Colonic mucosa (tissue), 4 donors: ENCODE measurements at regions not wholly inside any gene's neighbourhood (a gene's known extent, or its start where the extent isn't known, plus 50 kb on each side); places are given as distances from the start of the nearest gene placed in this dataset.

ENCODE experiments used
- DNase-seq: peaks from one replicate; pipeline ENCODE4 v3.0.0-alpha.2; 2020
- H3K27ac ChIP-seq: fragments of 200-600 bp; one replicate; pipeline ENCODE4 v1.8.0; 2021
- H3K27me3 ChIP-seq: fragments of 200-600 bp; one replicate; pipeline ENCODE4 v1.8.0; 2021
- H3K36me3 ChIP-seq: fragments of 200-600 bp; one replicate; pipeline ENCODE4 v1.8.0; 2021
- H3K4me1 ChIP-seq: fragments of 200-600 bp; one replicate; pipeline ENCODE4 v1.8.0; 2021; ENCODE audit warnings: mild to moderate bottlenecking
- H3K4me3 ChIP-seq: fragments of 200-600 bp; one replicate; pipeline ENCODE4 v1.8.0; 2021
- H3K9ac ChIP-seq, 2 donors: one replicate each; pipeline ENCODE4 v1.7.0; 2013; ENCODE audit warnings: control low read depth in 2 of 2, low read depth in 2 of 2, low read length in 2 of 2
- H3K9me3 ChIP-seq: fragments of 200-600 bp; one replicate; pipeline ENCODE4 v1.8.0; 2021
- CTCF ChIP-seq: fragments of 200-600 bp; IDR thresholded peaks from one replicate; pipeline ENCODE4 v1.8.0; 2022; ENCODE audit warnings: antibody characterized with exemption, mild to moderate bottlenecking
- intact Hi-C: fragments of 100-400 bp; cut with DNase I; formaldehyde crosslinking; loops from one replicate; pipeline ENCODE4 v1.14.1; 2022
- donor health status: healthy.
- donor health status: DM: no; HTN: no; CAD: no.
- donor health status: DM: no; HTN: no; CAD: no.

GRCh38 chr10:106107706-106108105, 1056.8 kb downstream of the SORCS1 start:
- H3K27ac ChIP-seq = no peak overlapping the region
- H3K9ac ChIP-seq = no peak overlapping the region
- no peak for DNase-seq
- H3K9me3 ChIP-seq = no peaks in the 10 kb centered on the region
- H3K36me3 ChIP-seq = no peaks in the 10 kb centered on the region
- intact Hi-C loops = no loop called here
- TF ChIP-seq CTCF = no peak
- no peaks in the 10 kb centered on the region for H3K4me1 ChIP-seq
- H3K27me3 ChIP-seq = no peaks in the 10 kb centered on the region
- H3K4me3 ChIP-seq = no peak overlapping the region

- TF ChIP-seq CTCF = no peak
- Histone ChIP-seq H3K36me3 (no peaks in the 10 kb centered on the region), H3K4me1 (no peaks in the 10 kb centered on the region), H3K9me3 (no peaks in the 10 kb centered on the region), H3K9ac (no peak overlapping the region), H3K27me3 (no peaks in the 10 kb centered on the region), H3K27ac (no peak overlapping the region), H3K4me3 (no peak overlapping the region)
- intact Hi-C loops = no loop called here
- DNase-seq = no peak
Measured at GRCh38 chr10:106106114-106106513, 1058.4 kb downstream of the SORCS1 start.

GRCh38 chr10:106089855-106090254, 1074.7 kb downstream of the SORCS1 start:
- Histone ChIP-seq H3K36me3 (no peaks in the 10 kb centered on the region), H3K4me3 (no peak overlapping the region), H3K9me3 (no peaks in the 10 kb centered on the region), H3K27ac (no peak overlapping the region), H3K4me1 (no peaks in the 10 kb centered on the region), H3K9ac (no peak overlapping the region), H3K27me3 (no peaks in the 10 kb centered on the region)
- intact Hi-C loops = no loop called here
- no peak for DNase-seq
- TF ChIP-seq CTCF = no peak

- TF ChIP-seq CTCF = no peak
- intact Hi-C loops = no loop called here
- H3K27me3 ChIP-seq = no peaks in the 10 kb centered on the region
- H3K9ac ChIP-seq = no peak overlapping the region
- no peak for DNase-seq
- H3K4me3 ChIP-seq = no peak overlapping the region
- no peaks in the 10 kb centered on the region for H3K36me3 ChIP-seq
- no peaks in the 10 kb centered on the region for H3K9me3 ChIP-seq
- no peaks in the 10 kb centered on the region for H3K4me1 ChIP-seq
- no peak overlapping the region for H3K27ac ChIP-seq
Measured at GRCh38 chr10:106086391-106086790, 1078.1 kb downstream of the SORCS1 start.

- Histone ChIP-seq H3K9me3 (no peaks in the 10 kb centered on the region), H3K9ac (no peak overlapping the region), H3K27ac (no peak overlapping the region), H3K4me1 (no peaks in the 10 kb centered on the region), H3K27me3 (no peaks in the 10 kb centered on the region), H3K36me3 (no peaks in the 10 kb centered on the region), H3K4me3 (no peak overlapping the region)
- TF ChIP-seq CTCF = no peak
- intact Hi-C loops = no loop called here
- DNase-seq = no peak
Measured at GRCh38 chr10:106083572-106083971, 1080.9 kb downstream of the SORCS1 start.

- no peak for DNase-seq
- TF ChIP-seq CTCF = no peak
Measured at GRCh38 chr10:106082865-106083264, 1081.6 kb downstream of the SORCS1 start.

More at GRCh38 chr10:106082865-106083264, 1081.6 kb downstream of the SORCS1 start:
- Histone ChIP-seq H3K9me3 (no peaks in the 10 kb centered on the region), H3K36me3 (no peaks in the 10 kb centered on the region), H3K27ac (no peak overlapping the region), H3K4me3 (no peak overlapping the region), H3K9ac (no peak overlapping the region), H3K4me1 (no peaks in the 10 kb centered on the region), H3K27me3 (no peaks in the 10 kb centered on the region)
- intact Hi-C loops = no loop called here
